WTC11 (cell line): ENCODE measurements at regions not wholly inside any gene's neighbourhood (a gene's known extent, or its start where the extent isn't known, plus 50 kb on each side); places are given as distances from the start of the nearest gene placed in this dataset.

Experiments used
- ATF3 ChIP-seq: sonication (generic); formaldehyde crosslinking; conservative IDR thresholded peaks from 2 replicates; pipeline ENCODE4 v1.8.1; 2022; ENCODE audit warnings: mild to moderate bottlenecking, missing genetic modification reagents
- CTCF ChIP-seq: fragments of 200-600 bp; IDR thresholded peaks from 2 replicates; pipeline ENCODE4 v1.8.0; 2022; ENCODE audit warnings: antibody characterized with exemption
- E2F1 ChIP-seq: sonication (generic); formaldehyde crosslinking; IDR thresholded peaks from 2 replicates; pipeline ENCODE4 v1.8.0; 2022; ENCODE audit warnings: mild to moderate bottlenecking, missing genetic modification reagents
- E2F4 ChIP-seq: sonication (generic); formaldehyde crosslinking; IDR thresholded peaks from 2 replicates; pipeline ENCODE4 v1.8.1; 2022; ENCODE audit warnings: low read depth, mild to moderate bottlenecking, moderate library complexity, missing genetic modification reagents, borderline replicate concordance
- ETV6 ChIP-seq: sonication (generic); formaldehyde crosslinking; IDR thresholded peaks from 2 replicates; pipeline ENCODE4 v1.8.1; 2022; ENCODE audit warnings: mild to moderate bottlenecking, missing genetic modification reagents
- FOXK1 ChIP-seq: sonication (generic); formaldehyde crosslinking; IDR thresholded peaks from 2 replicates; pipeline ENCODE4 v1.8.0; 2022; ENCODE audit warnings: mild to moderate bottlenecking, moderate library complexity, missing genetic modification reagents
- MYBL2 ChIP-seq: sonication (generic); formaldehyde crosslinking; IDR thresholded peaks from 2 replicates; pipeline ENCODE4 v1.8.1; 2023; ENCODE audit warnings: mild to moderate bottlenecking, moderate library complexity, missing genetic modification reagents
- NFE2L1 ChIP-seq: sonication (generic); formaldehyde crosslinking; IDR thresholded peaks from 2 replicates; pipeline ENCODE4 v1.8.1; 2023; ENCODE audit warnings: missing genetic modification reagents
- NFYB ChIP-seq: sonication (generic); formaldehyde crosslinking; conservative IDR thresholded peaks from 2 replicates; pipeline ENCODE4 v1.8.0; 2022; ENCODE audit warnings: low read depth, missing genetic modification reagents
- NR3C1 ChIP-seq: sonication (generic); formaldehyde crosslinking; conservative IDR thresholded peaks from 2 replicates; pipeline ENCODE4 v1.8.1; 2023; ENCODE audit warnings: low read depth, mild to moderate bottlenecking, missing genetic modification reagents
- PREB ChIP-seq: sonication (generic); formaldehyde crosslinking; IDR thresholded peaks from 2 replicates; pipeline ENCODE4 v1.8.1; 2022; ENCODE audit warnings: mild to moderate bottlenecking, missing genetic modification reagents, moderate library complexity, borderline replicate concordance
- SP1 ChIP-seq: sonication (generic); formaldehyde crosslinking; conservative IDR thresholded peaks from 2 replicates; pipeline ENCODE4 v1.8.1; 2022; ENCODE audit warnings: missing genetic modification reagents
- TP53 ChIP-seq: sonication (generic); formaldehyde crosslinking; IDR thresholded peaks from 2 replicates; pipeline ENCODE4 v1.8.1; 2023; ENCODE audit warnings: mild to moderate bottlenecking, missing genetic modification reagents
- ZNF425 ChIP-seq: fragments of 250-450 bp; sonication (Bioruptor Pico); conservative IDR thresholded peaks from 2 replicates; pipeline ENCODE4 v1.9.0; 2021; ENCODE audit warnings: mild to moderate bottlenecking

- TF ChIP-seq ATF3 (no peak), E2F1 (CRISPR knock-in tag) (no peak), CTCF (no peak), ZNF425 (CRISPR knock-in tag) (no peak), NFE2L1 (CRISPR knock-in tag) (no peak), NFYB (no peak), TP53 (CRISPR knock-in tag) (no peak), FOXK1 (CRISPR knock-in tag) (no peak), MYBL2 (CRISPR knock-in tag) (no peak), PREB (no peak), SP1 (no peak), ETV6 (CRISPR knock-in tag) (no peak), NR3C1 (CRISPR knock-in tag) (no peak), E2F4 (CRISPR knock-in tag) (no peak)
Observed at GRCh38 chr4:30801876-30802275, 81.7 kb downstream of the PCDH7 start.
